Smooth muscle cell of the brain vasculature (primary cell): ENCODE measurements at regions not wholly inside any gene's neighbourhood (a gene's known extent, or its start where the extent isn't known, plus 50 kb on each side); places are given as distances from the start of the nearest gene placed in this dataset.
"Not testable (repeated sequence)": the region's sequence is repeated elsewhere in the genome, so short reads cannot be mapped to it uniquely, and the experiment has no call there.

Source experiments
- DNase-seq: peaks from one replicate; pipeline ENCODE4 v3.0.0-alpha.2; 2012; ENCODE audit warnings: low read depth, low spot score

DNA sequence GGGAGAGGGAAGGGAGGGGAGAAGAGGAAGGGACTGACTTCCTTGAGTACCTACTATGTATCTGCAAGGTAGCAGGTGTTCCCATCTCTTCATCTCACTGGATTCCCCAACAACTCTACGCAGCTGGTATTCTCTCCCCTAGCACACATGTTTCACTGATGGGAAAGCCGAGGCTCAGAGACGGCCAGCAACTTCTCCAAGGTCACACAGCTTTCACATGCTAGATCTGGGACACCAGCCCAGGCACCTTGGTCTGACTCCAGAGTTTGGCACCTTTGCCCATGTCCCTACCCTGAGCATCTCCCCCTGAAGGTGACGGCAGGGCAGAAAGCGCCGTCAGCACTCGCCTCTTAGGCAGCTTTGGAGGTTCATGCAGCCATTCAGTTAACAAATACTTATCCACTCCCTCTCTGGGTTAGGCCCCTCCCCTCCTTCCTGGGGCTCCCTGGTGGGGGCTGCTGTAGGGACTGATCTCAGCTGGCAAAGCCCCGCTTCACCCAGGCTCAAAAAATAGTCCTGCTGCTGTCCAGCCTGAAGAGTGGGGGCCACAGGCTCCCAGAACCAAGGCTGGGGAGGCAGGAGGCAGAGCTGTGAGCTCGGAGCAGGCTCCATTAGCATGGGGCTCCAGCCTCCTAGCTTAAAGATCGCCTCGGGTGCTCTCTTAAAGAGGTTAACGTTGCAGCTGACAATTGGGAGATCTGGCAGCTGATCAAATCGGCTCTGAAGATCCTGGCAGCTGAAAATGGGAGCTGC, 79.4 kb downstream of the IGLL1 start:
- DNase-seq = no peak

DNA sequence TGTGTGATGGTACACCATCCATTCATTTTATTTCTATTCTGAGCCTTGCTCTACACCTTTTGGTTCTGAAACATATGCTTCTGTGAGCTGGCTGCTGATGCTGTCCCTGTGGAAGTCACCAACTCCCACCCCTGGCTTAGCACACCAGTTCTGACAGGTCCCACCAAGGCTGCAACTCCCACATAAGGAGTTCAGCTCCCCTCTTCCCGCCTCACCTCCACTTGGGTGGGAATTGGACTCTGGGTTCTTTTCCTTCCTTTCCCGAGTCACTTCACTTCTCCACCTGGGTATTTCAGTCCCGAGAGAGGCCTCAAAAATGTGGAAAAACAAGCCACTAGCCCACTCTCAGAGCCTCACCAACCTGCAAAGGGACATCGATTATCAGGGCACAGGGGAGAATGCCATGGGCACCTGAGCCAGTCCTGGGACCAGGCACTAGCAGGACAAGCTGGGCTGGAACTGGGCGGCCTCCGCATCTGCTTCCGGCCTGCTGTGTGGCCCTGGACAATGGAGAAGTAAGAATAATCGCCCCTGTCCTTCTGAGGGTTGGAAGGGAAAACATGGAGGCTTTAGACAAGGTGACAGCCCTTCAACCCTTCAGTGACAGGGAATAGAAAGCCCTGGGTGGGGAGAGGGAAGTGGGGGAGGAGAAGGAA, 80.1 kb downstream of the IGLL1 start:
- DNase-seq = no peak

DNA sequence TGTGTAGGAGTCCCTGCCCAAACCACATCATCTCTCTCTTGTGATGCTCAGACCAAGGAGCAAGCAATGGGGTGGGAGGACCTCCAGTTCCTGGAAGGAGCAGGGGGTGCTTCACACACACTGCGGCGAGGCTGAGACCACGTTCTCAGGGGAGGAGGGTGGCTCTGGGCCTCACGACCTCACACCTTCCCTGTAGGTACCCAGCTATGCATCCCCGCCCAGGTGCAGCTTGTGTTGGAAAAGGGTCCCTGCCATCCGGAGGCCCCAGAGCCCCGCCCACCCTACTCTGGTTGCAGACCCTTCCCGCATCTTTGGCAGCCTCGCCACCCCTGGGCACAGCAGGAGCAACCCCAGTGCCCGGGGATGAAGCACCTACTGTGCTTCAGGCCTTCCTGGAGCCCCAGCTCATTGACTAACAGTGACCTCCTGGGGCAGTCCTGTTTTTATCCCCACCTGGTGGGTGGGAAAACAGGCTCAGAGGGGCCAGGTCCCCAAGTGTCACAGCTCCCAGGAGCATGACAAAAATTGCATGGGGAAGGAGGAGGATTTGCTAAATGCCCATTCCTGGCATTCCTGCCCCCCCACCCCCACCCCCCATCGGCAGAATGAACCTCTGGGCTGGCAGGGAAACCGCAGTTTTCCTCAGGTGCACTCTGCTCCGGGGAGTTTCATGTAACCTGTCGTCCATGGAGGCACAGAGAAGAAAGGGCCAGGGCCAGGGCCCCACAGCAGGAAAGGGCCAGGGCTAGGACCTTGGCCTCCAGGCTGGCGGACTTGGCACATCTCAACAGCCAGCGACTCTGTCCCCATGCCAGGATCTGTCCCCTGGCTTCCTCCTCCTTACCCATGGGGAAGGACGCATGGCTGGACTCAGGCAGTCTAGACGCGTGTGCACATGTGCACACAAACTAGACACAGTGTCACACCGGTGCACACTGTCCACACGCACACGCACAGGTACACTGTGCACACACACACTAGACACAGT, 81.0 kb downstream of the IGLL1 start:
- DNase-seq = no peak

DNA sequence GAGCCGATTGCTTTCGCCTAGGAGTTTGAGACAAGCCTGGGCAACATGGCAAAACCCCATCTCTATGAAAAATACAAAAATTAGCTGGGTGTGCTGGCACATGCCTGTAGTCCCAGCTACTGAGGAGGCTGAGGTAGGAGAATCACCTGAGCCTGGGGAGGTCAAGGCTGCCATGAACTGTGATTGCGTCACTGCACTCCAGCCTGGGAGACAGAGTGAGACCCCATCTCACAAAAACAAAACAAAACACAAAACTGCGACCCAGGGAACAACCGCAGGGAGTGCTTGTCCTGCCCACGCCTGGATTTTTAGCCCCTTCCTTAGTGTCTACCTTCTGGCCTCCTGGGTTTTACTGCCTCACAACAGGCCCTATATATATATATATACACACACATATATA, 82.2 kb downstream of the IGLL1 start:
- not testable (repeated sequence) for DNase-seq

DNA sequence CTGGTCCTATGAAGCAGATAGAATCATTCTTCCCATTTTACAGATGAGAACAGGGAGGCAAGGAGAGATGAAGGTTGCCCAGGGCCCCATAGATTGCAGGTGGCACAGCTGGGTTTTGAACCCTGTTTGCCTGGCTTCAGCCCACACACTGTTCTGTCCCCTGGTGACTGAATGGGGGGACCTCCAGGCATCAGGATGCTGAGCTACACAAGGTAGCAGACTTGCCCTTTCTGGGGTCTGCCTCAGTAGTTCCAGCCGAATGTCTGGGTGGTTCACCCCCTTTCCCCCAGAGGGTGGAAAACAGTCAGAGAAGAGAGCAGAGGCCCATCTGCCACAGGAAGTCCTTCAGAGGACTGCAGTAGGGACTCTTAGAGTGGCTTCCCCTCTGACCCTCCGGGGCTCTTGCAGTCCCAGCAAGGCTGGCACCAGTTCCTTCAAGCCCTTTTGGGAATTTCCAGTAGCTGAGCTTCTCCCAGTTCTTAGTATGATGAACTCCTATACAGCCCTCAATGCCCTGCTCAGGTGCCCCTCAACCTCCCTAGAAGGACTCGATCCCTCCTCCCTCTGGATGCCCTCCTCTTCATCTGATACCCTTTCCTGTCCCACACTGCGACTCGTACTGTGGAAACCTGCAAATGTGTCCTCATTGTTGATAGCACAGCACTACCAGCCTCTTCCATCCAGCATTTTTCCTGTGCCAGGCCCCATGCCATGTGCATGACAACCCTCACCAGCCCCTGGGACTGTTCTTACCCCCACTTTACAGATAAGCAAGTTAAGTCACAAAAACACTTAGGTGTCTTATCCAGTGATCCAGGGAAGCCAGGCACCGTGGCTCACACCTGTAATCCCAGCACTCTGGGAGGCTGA, 82.8 kb downstream of the IGLL1 start:
- DNase-seq = no peak

DNA sequence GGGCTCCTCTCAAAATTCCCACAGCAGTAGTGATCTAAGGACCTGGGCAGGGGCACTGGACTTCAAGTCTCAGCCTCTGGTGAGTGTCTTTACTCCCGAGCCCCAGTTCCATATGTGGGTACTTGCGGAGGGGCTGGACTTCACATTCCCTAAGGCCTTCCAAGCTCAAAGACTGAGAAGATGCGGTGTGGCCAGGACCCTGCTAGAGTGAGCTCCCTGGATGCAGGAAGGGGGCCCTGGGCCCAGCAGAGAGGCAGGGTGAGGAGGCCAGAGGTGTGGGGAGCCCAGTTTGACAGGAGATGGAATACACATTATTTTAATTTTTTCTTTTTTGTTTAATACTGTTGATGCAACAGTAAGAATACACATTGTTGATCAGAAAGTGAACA, 83.7 kb downstream of the IGLL1 start:
- no peak for DNase-seq

- DNase-seq = no peak
These were observed 84.3 kb downstream of the IGLL1 start for GRCh38 chr22:23495614-23496444.

DNA sequence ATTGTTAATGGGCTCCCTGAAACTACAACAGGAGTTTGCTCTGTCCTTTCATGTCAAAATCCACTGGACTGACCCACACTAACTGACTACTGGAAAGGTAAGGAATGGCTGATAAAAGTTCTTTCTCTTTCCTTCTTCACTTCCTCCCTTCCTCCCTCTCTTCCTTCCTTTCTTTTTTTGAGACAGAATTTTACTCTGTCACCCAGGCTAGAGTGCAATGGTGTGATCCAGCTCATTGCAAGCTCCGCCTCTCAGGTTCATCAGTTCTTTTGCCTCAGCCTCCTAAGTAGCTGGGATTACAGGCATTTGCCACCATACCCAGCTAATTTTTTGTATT, 85.2 kb downstream of the IGLL1 start:
- no peak for DNase-seq

DNA sequence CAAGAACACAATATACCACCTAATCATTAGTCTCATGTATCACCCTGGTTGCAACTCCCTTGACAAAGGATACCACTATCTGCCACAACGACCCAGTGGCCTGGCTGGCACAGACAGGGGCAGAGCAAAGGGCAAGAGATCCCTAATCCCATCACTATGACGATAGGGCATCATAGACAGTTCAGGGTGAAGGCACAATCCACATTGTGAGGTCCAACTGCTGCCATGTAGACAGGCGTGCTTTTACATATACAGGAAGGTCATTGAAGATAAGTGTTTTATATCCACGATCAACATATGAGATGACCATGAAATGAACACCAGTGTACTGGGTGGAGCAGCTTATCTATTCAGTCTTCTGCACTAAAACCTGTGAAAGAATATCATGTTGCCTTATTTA, 94.6 kb downstream of the IGLL1 start:
- no peak for DNase-seq

GRCh38 chr22:23484651-23485050, 95.4 kb downstream of the IGLL1 start:
- no peak for DNase-seq

DNA sequence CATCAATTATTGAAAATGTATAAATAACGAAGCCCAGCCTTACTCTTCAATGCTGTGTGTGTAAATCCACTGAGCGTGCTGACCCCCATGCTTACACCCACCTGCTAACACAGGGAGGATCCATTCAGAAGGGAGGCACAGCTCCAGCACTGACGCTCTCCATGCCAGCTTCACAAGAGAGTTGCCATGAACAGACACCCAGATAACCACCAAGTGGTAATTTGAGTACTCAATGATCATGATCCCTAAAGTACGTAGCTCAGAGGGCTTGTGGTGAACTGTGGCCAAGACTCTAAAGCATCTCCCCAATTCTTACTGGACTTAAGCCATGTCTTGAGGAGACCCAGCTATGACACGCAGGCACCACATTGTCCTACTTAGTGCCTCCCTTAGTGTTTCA, 98.7 kb downstream of the IGLL1 start:
- DNase-seq = no peak

- peak; percentile 9 for DNase-seq
These were observed 101.9 kb downstream of the IGLL1 start for GRCh38 chr22:23478175-23478574.

GRCh38 chr22:23474531-23474930, 105.6 kb downstream of the IGLL1 start:
- not testable (repeated sequence) for DNase-seq

- DNase-seq = no peak
These were observed 106.2 kb downstream of the IGLL1 start for GRCh38 chr22:23473901-23474300.

- DNase-seq = not testable (repeated sequence)
These were observed 107.7 kb downstream of the IGLL1 start for GRCh38 chr22:23472376-23472775.

GRCh38 chr22:23471698-23472097, 108.4 kb downstream of the IGLL1 start:
- DNase-seq = no peak

- DNase-seq = no peak
These were observed 109.2 kb downstream of the IGLL1 start for GRCh38 chr22:23470811-23471389.

GRCh38 chr22:23467721-23468294, 112.3 kb downstream of the IGLL1 start:
- no peak for DNase-seq

- DNase-seq = no peak
These were observed 113.7 kb downstream of the IGLL1 start for GRCh38 chr22:23466351-23466750.

DNA sequence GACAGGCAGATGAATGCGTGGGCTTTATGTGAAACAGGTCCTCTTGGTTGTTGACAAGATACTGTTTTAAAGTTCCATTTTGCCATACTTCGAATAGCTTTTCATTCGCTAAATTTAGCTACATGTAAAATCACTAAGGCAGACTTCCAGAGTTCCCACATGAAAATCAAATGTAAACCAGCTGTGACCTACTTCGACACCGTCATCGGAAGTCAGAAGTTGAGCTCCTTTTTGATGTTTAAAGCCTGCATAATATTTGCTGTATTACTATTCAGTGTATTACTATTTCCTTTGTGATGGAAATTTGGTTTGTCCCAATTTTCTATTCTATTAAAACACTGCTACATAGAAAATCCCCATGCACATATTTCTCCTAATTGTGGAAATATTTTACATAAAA, 115.3 kb downstream of the IGLL1 start:
- not testable (repeated sequence) for DNase-seq
